IPS-15b (cell line): ENCODE measurements at regions not wholly inside any gene's neighbourhood (a gene's known extent, or its start where the extent isn't known, plus 50 kb on each side); places are given as distances from the start of the nearest gene placed in this dataset.

ENCODE experiments used
- H3K27me3 ChIP-seq: one replicate; pipeline ENCODE4 v1.6.1; 2013; ENCODE audit warnings: low read length; ENCODE audit not compliant: control insufficient read depth, insufficient read depth
- H3K36me3 ChIP-seq: one replicate; pipeline ENCODE4 v1.6.1; 2013; ENCODE audit warnings: low read length; ENCODE audit not compliant: control insufficient read depth, insufficient read depth
- H3K4me1 ChIP-seq: one replicate; pipeline ENCODE4 v1.6.1; 2013; ENCODE audit warnings: mild to moderate bottlenecking, low read length; ENCODE audit not compliant: control insufficient read depth, insufficient read depth
- H3K4me3 ChIP-seq: one replicate; pipeline ENCODE4 v1.5.1; 2013; ENCODE audit warnings: low read depth, low read length
- H3K9ac ChIP-seq: one replicate; pipeline ENCODE4 v1.6.1; 2013; ENCODE audit warnings: low read depth, mild to moderate bottlenecking, low read length
- H3K9me3 ChIP-seq: one replicate; pipeline ENCODE4 v1.6.1; 2013; ENCODE audit warnings: mild to moderate bottlenecking, low read length; ENCODE audit not compliant: control insufficient read depth, insufficient read depth

DNA sequence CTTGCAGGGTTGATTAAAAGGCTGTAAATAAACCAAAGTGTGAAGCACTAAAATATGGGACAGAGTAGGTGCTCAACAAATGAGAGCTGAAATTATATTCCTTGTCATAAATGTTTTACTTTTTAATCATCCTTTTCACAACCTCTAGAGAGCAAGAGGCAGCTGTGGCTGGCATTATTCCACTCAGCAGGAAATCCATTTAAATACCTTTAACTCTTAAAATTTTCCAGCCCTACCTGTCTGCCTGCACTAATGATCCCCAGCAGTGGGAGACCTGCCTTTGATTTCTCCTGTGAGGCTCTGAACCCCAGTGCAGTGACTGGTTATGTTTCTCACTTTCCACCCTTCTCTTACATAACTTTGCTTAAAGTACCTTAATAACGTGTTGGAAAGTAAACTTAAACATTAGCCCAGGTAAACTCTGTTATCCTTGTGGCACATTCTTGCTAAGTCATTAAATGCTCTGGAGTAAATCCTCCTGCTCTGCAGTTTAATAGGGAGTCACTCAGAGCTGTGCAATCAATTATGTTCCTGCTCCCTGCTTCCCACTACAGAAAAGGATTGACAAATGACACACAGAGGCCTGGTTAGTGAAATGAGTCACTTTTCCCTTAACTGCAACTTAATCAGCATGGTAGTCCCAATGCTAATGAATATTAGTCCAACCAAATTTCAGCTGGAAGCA lies 755.7 kb upstream of the USP15 start:
- H3K9ac ChIP-seq, result no peak overlapping the region
- H3K9me3 ChIP-seq, result no peaks in the 10 kb centered on the region
- peaks cover 16% of the 10 kb centered on the region for H3K4me1 ChIP-seq
- no peak overlapping the region for H3K4me3 ChIP-seq
- H3K27me3 ChIP-seq, result no peaks in the 10 kb centered on the region
- no peaks in the 10 kb centered on the region for H3K36me3 ChIP-seq

DNA sequence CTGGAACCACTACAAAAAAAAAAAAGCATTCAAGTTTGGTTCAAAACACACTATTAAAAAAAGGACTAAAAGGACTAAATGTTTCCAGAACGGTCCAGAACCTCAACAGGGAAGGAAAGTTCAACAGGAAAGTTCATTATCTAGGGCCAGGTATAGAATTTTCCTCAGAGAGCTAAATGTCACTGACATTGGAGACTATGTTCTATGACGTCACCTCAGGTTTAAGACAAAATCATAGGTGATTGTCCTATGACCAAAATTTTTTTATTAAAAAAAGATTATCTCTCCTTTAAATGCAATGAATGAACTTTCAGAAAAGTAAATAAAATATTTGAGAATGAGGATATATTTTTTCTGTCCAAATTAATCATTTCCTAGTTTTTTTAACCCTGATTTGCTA lies 746.7 kb upstream of the USP15 start:
- no peaks in the 10 kb centered on the region for H3K27me3 ChIP-seq
- no peak overlapping the region for H3K4me3 ChIP-seq
- no peaks in the 10 kb centered on the region for H3K9me3 ChIP-seq
- no peaks in the 10 kb centered on the region for H3K4me1 ChIP-seq
- no peak overlapping the region for H3K9ac ChIP-seq
- no peaks in the 10 kb centered on the region for H3K36me3 ChIP-seq

GRCh38 chr12:61514016-61514415 lies 746.2 kb upstream of the USP15 start:
- Histone ChIP-seq H3K36me3 (no peaks in the 10 kb centered on the region), H3K4me1 (no peaks in the 10 kb centered on the region), H3K27me3 (no peaks in the 10 kb centered on the region), H3K4me3 (no peak overlapping the region), H3K9ac (no peak overlapping the region), H3K9me3 (no peaks in the 10 kb centered on the region)

- peaks cover 5% of the 10 kb centered on the region for H3K4me1 ChIP-seq
- H3K9me3 ChIP-seq, result no peaks in the 10 kb centered on the region
These were observed 738.9 kb upstream of the USP15 start for GRCh38 chr12:61521258-61521657.

DNA sequence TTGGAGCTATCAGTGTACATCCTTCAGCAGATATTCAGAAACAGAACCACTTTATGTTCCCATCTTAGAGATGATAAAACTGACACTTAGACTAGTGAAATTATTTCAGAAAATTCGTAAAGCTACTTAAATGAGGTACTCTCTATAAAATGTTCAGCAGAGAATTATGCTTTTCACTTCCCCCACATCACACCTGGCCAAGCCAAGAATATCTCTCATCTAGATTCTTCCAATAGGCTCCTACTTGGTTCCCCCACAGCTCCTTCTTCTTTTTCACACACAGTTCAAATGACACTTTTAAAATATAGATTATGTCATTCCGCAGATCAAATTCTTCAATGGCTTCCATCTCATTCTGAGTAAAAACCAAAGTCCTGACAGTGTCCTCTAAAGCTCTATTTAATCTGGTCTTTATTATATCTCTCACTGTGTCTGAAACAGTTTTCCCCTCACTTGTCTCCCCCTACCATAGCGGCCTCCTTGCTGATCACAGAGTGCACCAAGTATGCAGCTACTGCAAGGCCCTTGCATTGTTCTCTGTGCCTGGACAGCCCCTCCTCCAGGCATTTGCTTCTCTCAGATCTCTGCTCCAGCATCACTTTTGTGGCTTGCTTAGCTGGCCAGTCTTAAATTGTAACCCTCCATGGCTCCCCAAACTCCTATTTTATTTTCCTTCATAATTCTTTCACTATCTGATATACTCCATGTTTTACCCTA lies 736.8 kb upstream of the USP15 start:
- Histone ChIP-seq H3K9me3 (no peaks in the 10 kb centered on the region), H3K9ac (no peak overlapping the region), H3K36me3 (no peaks in the 10 kb centered on the region), H3K4me1 (peaks cover 5% of the 10 kb centered on the region), H3K4me3 (no peak overlapping the region), H3K27me3 (no peaks in the 10 kb centered on the region)

More at GRCh38 chr12:61521258-61521657, 738.9 kb upstream of the USP15 start:
- no peak overlapping the region for H3K9ac ChIP-seq
- H3K27me3 ChIP-seq, result no peaks in the 10 kb centered on the region
- no peaks in the 10 kb centered on the region for H3K36me3 ChIP-seq
- H3K4me3 ChIP-seq, result no peak overlapping the region

- H3K9me3 ChIP-seq, result no peaks in the 10 kb centered on the region
- no peaks in the 10 kb centered on the region for H3K27me3 ChIP-seq
- no peak overlapping the region for H3K9ac ChIP-seq
- peaks cover 5% of the 10 kb centered on the region for H3K4me1 ChIP-seq
- no peak overlapping the region for H3K4me3 ChIP-seq
- H3K36me3 ChIP-seq, result no peaks in the 10 kb centered on the region
These were observed 735.4 kb upstream of the USP15 start for GRCh38 chr12:61524851-61525250.

DNA sequence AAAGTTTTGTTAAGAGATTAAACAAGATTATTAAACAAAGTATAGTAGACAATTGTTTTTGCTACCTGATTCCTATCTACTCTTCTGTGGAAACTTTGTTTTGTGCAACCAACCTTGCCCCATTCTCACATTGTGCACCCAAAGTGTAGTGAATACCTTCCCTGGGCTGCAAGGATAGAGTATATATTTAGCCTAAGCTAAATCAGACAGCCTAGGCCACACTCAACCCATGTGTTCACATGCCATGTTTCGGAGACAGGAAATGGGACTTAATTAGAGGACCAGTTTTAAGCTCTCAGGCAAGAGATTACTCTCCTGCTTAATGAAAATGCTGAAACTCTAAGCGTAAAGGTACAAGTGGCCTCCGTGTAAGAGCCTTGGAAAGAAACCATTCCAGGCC lies 734.9 kb upstream of the USP15 start:
- Histone ChIP-seq H3K27me3 (no peaks in the 10 kb centered on the region), H3K9me3 (no peaks in the 10 kb centered on the region), H3K9ac (no peak overlapping the region), H3K36me3 (no peaks in the 10 kb centered on the region), H3K4me3 (no peak overlapping the region), H3K4me1 (peaks cover 5% of the 10 kb centered on the region)

GRCh38 chr12:61530456-61530855 lies 729.7 kb upstream of the USP15 start:
- Histone ChIP-seq H3K36me3 (no peaks in the 10 kb centered on the region), H3K4me3 (no peak overlapping the region), H3K27me3 (no peaks in the 10 kb centered on the region), H3K9me3 (no peaks in the 10 kb centered on the region), H3K4me1 (no peaks in the 10 kb centered on the region), H3K9ac (no peak overlapping the region)

- Histone ChIP-seq H3K4me3 (no peak overlapping the region), H3K27me3 (no peaks in the 10 kb centered on the region), H3K4me1 (no peaks in the 10 kb centered on the region), H3K9me3 (no peaks in the 10 kb centered on the region), H3K36me3 (no peaks in the 10 kb centered on the region), H3K9ac (no peak overlapping the region)
These were observed 729.0 kb upstream of the USP15 start for GRCh38 chr12:61531195-61531594.

GRCh38 chr12:61536117-61536516 lies 724.1 kb upstream of the USP15 start:
- Histone ChIP-seq H3K27me3 (no peaks in the 10 kb centered on the region), H3K36me3 (no peaks in the 10 kb centered on the region), H3K9me3 (no peaks in the 10 kb centered on the region), H3K9ac (no peak overlapping the region), H3K4me1 (no peaks in the 10 kb centered on the region), H3K4me3 (no peak overlapping the region)

GRCh38 chr12:61536525-61536924 lies 723.7 kb upstream of the USP15 start:
- Histone ChIP-seq H3K9me3 (no peaks in the 10 kb centered on the region), H3K9ac (no peak overlapping the region), H3K4me1 (no peaks in the 10 kb centered on the region), H3K27me3 (no peaks in the 10 kb centered on the region), H3K4me3 (no peak overlapping the region), H3K36me3 (no peaks in the 10 kb centered on the region)

- Histone ChIP-seq H3K9ac (no peak overlapping the region), H3K4me3 (no peak overlapping the region), H3K9me3 (no peaks in the 10 kb centered on the region), H3K27me3 (no peaks in the 10 kb centered on the region), H3K36me3 (no peaks in the 10 kb centered on the region), H3K4me1 (no peaks in the 10 kb centered on the region)
These were observed 721.3 kb upstream of the USP15 start for GRCh38 chr12:61538951-61539350.
